ENCODE measurements at regions not wholly inside any gene's neighbourhood (a gene's known extent, or its start where the extent isn't known, plus 50 kb on each side); places are given as distances from the start of the nearest gene placed in this dataset.

DNA sequence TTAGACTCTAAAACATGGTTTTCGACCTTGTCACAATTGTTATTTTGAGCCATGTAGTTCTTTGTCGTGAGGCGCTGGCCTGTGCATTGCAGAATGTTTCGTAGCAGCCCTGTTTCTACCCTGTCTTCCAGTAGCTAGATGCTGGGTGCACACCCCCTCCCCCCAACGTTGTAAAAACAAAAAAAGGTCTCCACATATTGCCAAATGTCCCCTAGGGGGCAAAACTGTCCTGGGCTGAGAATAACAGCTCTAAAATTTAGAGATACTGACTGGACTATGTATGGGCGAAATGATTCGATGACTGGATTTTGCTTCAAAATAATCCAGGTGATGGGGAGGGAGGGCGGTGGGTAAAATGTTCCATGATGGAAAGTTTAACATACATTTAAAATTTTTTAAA is 126.1 kb upstream of the FUT8 start:
- peak in 1 of 2 experiments; percentile 34 for DNase-seq

- DNase-seq = no peak
Measured at GRCh38 chr14:65287264-65288131, 125.0 kb upstream of the FUT8 start.

DNA sequence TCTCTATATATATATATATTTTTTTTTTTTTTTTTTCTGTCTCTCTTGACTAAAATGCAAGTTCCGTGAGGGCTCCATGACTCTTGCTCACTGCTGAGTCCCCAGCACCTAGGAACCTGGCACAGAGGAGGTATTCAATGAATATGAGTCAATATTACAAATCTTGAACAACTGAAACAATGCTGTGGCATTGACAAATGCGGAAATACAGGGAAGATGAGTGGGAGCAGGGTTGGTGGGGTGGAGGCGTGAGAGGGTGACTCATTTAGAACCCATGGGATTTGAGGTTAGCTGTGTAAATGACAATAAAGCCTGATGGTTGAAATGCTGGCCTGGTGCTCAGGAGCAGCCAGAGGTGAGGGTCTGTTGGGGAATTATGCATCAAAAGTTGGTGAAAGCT is 121.7 kb upstream of the FUT8 start:
- DNase-seq = no peak

GRCh38 chr14:65291531-65291930 is 121.0 kb upstream of the FUT8 start:
- DNase-seq = no peak

DNA sequence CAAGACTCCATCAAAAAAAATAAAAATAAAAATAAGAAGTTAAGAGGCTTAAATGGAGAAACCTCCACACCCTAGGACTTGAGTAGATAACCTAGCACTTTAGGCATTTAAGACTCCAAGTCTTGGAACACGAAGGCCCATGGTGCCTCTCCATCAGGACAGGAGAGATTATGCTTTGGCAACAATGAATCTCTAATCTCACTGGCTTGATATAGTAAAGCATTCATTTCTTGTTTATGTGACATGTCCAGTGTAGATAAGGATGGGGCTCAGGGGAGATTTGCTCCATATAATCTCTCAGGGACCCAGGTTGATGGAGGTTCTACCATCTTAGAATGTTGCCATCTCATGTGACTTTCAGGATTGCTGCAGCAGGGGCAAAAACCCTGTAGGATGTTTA is 117.7 kb upstream of the FUT8 start:
- DNase-seq = no peak

DNA sequence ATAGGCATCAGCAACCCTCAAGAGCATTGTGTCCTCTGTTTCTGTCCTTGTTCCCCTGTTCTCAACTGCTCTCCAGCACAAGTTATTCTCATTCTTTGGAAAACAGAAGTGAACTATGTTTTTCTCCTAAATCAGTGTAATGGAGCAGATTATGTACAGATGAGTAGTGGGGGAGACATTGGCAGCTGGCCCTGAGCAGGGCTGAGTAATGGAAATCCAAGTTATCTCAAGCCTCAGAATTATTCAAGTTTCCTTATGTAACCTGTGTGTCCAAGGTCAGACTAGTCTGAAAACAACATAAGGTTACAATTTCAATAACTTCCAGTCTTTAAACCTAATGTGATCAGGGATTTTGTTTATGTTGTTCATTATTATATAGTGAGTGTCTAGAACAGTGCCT is 116.1 kb upstream of the FUT8 start:
- DNase-seq = no peak

GRCh38 chr14:65296876-65297275 is 115.7 kb upstream of the FUT8 start:
- DNase-seq = no peak

DNA sequence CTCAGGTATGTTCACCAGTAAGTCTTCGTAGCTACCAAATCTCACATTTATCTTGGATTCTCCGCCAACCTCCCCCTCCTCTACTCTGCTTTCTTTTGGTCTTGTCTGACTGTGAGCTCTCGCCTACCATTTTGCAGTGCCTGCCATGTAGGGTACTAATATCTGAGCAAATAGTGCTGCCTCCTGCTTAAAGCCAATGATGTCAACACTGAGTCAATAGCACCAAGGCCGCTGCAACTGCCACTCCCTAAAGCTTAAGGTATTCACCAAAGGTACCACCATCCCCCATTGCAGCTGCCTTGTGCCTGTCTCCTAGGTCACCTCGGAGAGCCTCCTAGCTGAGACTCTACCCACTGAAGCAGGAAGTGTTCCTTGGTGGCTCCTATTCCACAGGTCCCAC is 114.8 kb upstream of the FUT8 start:
- DNase-seq = no peak

GRCh38 chr14:65299826-65300225 is 112.7 kb upstream of the FUT8 start:
- DNase-seq = no peak

GRCh38 chr14:65301862-65302539 is 110.5 kb upstream of the FUT8 start:
- DNase-seq = peak; percentile 75 to 76

GRCh38 chr14:65302571-65303189 is 109.8 kb upstream of the FUT8 start:
- peak in 1 of 2 experiments; percentile 65 for DNase-seq

DNA sequence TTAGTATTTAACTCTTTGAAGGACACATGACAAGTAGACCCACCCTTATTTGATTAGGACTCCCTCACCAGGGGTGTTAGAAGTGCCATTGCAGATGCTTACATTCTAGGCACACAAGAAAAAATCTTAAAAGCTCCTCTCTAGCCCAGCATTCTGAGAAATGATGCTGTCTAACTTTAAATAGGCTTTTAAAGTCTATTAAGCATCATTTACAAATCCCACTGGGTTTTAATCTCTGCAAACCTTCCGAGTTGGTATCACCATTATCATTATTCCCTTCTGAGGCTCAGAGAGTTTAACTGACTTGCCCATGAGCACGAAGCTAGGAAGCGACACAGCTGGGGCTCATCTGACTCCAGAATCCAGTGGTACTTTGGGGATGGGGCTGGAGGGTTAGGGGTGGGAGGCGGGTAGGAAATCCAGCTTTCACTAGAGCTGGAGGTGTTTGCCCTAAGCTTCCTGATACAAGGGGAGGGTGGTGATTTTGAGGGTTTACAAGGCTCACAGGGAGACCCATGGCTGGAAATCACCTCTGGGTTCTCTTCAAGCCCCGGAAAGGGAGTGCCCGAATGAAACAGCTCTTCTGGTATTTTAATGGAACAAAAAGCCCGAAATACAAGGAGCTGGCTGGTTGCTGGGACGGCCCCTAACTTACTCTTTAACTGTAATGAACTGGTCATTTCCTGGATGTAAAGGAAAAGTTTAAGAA is 109.2 kb upstream of the FUT8 start:
- peak in 1 of 2 experiments; percentile 31 for DNase-seq

GRCh38 chr14:65303899-65304222 is 108.7 kb upstream of the FUT8 start:
- peak; percentile 32 to 36 for DNase-seq

- peak in 1 of 2 experiments; percentile 27 for DNase-seq
Measured at GRCh38 chr14:65304239-65304638, 108.3 kb upstream of the FUT8 start.

DNA sequence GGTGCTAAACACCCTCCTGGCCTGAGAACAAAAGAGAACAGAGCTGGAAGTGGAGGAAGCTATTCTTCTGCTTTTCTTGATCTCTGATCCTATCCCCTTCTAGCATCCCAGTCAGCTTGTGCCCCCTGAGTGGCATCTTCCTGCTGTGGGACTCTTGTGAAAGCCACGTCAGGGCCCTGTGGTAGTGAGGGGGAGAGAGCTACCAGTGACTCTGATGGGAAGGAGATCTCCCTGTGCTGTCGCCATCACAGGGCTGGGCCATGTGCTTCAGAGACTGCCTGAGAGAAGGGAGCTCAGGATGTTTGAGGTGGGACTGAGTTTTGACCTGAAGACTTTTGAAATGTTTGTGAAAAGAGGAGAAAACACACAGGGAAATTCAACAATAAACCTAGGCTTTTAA is 107.6 kb upstream of the FUT8 start:
- no peak for DNase-seq

- no peak for DNase-seq
Measured at GRCh38 chr14:65308536-65308935, 104.0 kb upstream of the FUT8 start.

DNA sequence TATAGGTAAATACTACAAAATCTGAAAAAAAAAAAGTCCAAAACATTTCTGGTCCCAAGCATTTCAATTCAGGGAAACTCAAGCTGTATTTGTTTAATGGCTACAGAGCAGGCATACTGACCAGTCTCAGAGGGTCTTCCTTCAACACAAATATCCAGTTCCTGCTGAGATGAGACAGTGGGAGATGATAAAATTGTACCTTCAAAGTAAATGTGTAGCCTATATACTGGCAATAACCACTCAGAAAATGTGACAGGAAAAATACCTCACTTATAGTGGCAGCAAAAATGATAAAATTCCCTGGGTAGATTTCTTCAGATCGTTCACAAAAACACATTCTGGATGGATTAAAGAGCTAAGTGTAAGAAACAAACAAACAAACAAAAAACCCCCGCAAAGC is 102.0 kb upstream of the FUT8 start:
- no peak for DNase-seq

DNA sequence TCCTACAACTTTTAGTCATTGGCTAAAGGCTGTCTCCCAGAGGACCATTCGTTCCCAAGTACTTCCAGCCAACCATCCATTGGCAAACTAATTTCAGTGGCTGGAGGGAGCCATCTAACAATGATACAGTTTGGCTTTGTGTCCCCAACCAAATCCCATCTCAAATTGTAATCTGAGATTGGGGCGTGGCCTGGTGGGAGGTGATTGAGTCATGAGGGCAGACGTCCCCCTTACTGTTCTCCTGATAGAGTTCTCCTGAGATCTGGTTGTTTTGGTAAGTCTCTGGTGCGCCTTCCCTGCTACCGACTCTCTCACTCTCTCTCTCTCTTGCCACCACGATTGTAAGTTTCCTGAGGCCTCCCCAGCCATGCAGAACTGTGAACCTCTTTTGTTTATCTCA is 99.7 kb upstream of the FUT8 start:
- no peak for DNase-seq

DNA sequence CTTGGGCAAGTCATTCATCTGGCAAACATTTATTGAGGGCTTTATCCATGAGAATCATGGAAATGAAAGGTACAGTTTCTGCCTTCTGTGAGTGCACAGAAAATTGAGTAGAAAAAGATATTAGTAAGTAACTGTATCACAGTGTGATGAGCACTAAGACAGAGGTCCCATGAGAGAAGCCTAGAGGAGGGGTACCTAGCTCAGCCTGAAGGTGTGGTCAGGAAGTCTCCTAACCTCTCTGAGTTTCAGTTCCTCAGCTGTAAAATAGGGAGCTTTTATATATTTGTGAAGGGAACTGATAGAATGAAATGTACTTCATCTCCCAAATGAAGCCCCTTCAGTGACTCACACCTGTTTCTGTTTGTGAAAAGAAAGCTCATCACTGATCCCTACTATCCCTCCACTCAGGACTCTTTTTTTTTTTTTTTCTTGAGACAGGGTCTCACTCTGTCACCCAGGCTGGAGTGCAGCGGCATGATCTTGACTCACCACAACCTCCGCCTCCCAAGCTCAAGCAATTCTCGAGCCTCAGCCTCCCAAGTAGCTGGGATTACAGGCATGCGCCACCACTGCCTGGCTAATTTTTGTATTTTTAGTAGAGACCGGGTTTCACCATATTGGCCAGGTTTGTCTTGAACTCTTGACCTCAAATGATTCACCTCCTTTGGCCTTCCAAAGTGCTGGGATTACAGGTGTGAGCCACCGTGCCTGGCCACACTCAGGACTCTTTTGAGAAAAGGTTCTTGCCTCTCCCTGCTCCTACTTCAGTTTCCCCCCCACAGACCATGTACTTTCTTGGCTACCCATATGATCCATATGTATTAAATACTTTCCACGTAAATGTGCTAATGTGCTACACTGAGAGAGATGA is 93.7 kb upstream of the FUT8 start:
- no peak for DNase-seq

DNA sequence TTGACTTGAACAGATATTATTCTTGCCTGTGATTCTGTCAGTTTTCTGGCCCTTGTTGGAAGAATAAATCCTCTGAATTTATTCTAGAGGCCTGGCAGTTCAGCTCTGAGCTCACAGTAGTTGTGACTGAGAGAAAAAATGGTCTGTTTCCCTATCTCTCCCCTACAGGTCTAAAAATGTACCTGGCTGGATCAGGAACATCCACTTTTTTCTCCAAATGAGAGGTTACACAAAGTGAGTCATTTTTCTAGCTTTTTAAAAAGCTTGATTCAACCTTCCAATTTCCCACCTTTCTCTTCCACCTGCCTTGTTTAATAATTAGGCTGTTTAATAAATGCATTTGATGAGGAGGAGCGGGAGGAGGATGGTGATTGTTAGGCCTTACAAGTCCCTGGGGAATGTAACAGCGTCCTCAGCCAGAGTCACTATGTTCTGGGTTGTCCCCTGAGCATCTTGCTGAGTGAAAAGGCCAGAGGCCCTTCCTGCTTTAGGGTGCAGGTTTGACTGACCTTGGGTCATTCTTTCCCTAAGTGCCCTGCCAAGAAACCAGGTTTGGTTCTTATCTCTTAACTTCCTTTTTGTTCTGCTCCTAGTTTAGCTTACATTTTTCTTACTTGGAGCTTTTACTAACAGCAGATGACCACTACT is 91.7 kb upstream of the FUT8 start:
- DNase-seq = peak in 1 of 2 experiments; percentile 22

DNA sequence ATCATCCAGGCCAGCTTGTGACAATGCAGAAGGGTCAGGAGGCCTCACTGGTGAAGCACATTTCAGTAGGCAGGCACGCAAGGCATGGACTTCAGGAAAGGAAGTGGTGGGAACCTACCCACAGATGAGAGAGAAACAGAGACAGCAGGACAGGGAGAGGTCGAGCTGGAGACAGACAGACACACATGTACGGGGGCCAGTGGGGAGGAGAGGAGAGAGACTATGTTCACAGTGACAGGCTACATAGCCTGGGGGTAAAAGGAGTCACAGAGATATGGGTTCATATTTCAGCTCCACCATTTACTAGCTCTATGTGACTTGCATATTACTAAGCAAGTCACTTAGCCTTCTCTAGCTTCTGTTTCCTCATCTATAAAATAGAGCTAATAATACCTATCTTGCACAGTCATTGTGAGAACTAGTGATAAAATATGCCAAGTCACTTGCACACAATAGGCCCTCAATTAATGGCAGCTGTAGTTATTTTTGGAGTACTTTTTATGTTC is 91.1 kb upstream of the FUT8 start:
- DNase-seq = peak in 1 of 2 experiments; percentile 43

DNA sequence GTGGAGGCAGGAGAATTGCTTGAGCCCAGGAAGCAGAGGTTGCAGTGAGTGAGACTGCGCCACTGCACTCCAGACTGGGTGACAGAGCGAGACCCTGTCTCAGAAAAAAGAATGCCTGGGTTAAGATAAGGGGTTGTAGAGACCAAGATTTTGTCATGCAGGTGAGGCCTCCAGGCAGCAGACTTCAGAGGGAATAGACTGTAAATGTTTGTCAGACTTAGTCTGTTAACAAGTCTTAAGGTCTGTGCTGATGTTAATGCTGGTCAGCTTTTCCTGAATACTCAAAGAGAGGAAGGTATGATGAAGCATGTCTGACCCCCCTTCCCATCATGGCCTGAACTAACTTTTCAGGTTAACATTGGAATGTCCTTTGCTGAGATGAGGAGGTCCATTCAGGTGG is 83.0 kb upstream of the FUT8 start:
- DNase-seq = no peak

All from NCI-H526 (cell line).